H1 (cell line): ENCODE measurements at regions not wholly inside any gene's neighbourhood (a gene's known extent, or its start where the extent isn't known, plus 50 kb on each side); places are given as distances from the start of the nearest gene placed in this dataset.

ENCODE experiments used
- CTCF ChIA-PET: fragments of 300-600 bp; sonication (Branson Sonifier 250); formaldehyde crosslinking; loops from one replicate; lab custom pipeline; 2021; ENCODE audit not compliant: partially characterized antibody; lab: Charles Lee
- POLR2A ChIA-PET: fragments of 300-600 bp; sonication (Branson Sonifier 250); formaldehyde crosslinking; loops from one replicate; lab custom pipeline; 2021; ENCODE audit warnings: inconsistent platforms; ENCODE audit not compliant: partially characterized antibody; lab: Charles Lee
- DNase-seq, 2 experiments: peaks; one replicate each; pipeline versions ENCODE4 v3.0.0 to v3.0.0-alpha.2; 2010 to 2022; ENCODE audit warnings: low spot score in 2 of 2, low read depth in 1 of 2, mixed read lengths in 1 of 2
- FAIRE-seq: peaks from 2 replicates; lab custom pipeline; 2011; peaks lifted over from hg19 to GRCh38; lab: Jason Lieb, UNC
- H2AFZ ChIP-seq: 2 replicates; pipeline ENCODE4 v1.8.1; 2012; ENCODE audit warnings: low read length, inconsistent platforms
- H2AK5ac ChIP-seq: 2 replicates; pipeline ENCODE4 v1.6.1; 2013; ENCODE audit warnings: low read depth, low read length
- H2BK120ac ChIP-seq: replicated peaks from 2 replicates; pipeline ENCODE3; 2013; ENCODE audit warnings: low read depth, low read length, inconsistent platforms
- H2BK12ac ChIP-seq: 2 replicates; pipeline ENCODE4 v1.6.1; 2013; ENCODE audit warnings: low read depth, low read length
- H2BK15ac ChIP-seq: 2 replicates; pipeline ENCODE4 v1.6.1; 2013; ENCODE audit warnings: low read length
- H2BK20ac ChIP-seq: 2 replicates; pipeline ENCODE4 v1.6.1; 2013; ENCODE audit warnings: low read length
- H2BK5ac ChIP-seq: 2 replicates; pipeline ENCODE4 v1.6.1; 2013; ENCODE audit warnings: low read depth, low read length
- H3K14ac ChIP-seq: 2 replicates; pipeline ENCODE4 v1.6.1; 2013; ENCODE audit warnings: inconsistent platforms; ENCODE audit not compliant: insufficient read length
- H3K18ac ChIP-seq: 2 replicates; pipeline ENCODE4 v1.6.1; 2013; ENCODE audit warnings: low read length; ENCODE audit errors: extremely low read depth
- H3K23ac ChIP-seq: 2 replicates; pipeline ENCODE4 v1.6.1; 2013; ENCODE audit warnings: inconsistent platforms; ENCODE audit not compliant: insufficient read length
- H3K23me2 ChIP-seq: 2 replicates; pipeline ENCODE4 v1.6.1; 2013; ENCODE audit warnings: low read depth, low read length
- H3K27ac ChIP-seq: 2 replicates; pipeline ENCODE4 v1.6.1; 2011; ENCODE audit warnings: low read depth, low read length, inconsistent platforms
- H3K27me3 ChIP-seq, 4 experiments: replicated peaks in 1 of 4; 1 replicate in 1 of 4; 2 replicates in 3 of 4; pipeline versions ENCODE4 v1.6.1 to v1.8.1; 2011 to 2013; ENCODE audit warnings: low read length in 3 of 4, mild to moderate bottlenecking in 3 of 4, inconsistent platforms in 2 of 4, mixed read lengths in 2 of 4, moderate library complexity in 1 of 4; ENCODE audit not compliant: control insufficient read depth in 3 of 4, insufficient read depth in 3 of 4; ENCODE audit errors: extremely low read depth in 1 of 4
- H3K36me3 ChIP-seq, 4 experiments: 2 replicates each; pipeline versions ENCODE4 v1.6.1 to v1.8.1; 2011 to 2013; ENCODE audit warnings: mild to moderate bottlenecking in 4 of 4, low read length in 3 of 4, moderate library complexity in 2 of 4, control low read depth in 1 of 4, inconsistent platforms in 1 of 4; ENCODE audit not compliant: insufficient read depth in 4 of 4, control insufficient read depth in 2 of 4
- H3K4ac ChIP-seq: replicated peaks from 2 replicates; pipeline ENCODE3; 2013; ENCODE audit warnings: low read length, low read depth, mixed read lengths, inconsistent platforms; ENCODE audit not compliant: insufficient read length
- H3K4me1 ChIP-seq, 4 experiments: replicated peaks in 1 of 4; 1 replicate in 1 of 4; 2 replicates in 3 of 4; pipeline versions ENCODE4 v1.6.1 to v1.8.1; 2011 to 2013; ENCODE audit warnings: low read length in 3 of 4, inconsistent platforms in 2 of 4, mixed read lengths in 1 of 4; ENCODE audit not compliant: insufficient read depth in 4 of 4, control insufficient read depth in 3 of 4
- H3K4me2 ChIP-seq, 2 experiments: 2 replicates each; pipeline versions ENCODE4 v1.6.1 to v1.8.1; 2011 to 2013; ENCODE audit warnings: low read depth in 2 of 2, low read length in 2 of 2, control low read depth in 1 of 2, inconsistent platforms in 1 of 2, mild to moderate bottlenecking in 1 of 2; ENCODE audit not compliant: insufficient read depth in 1 of 2
- H3K4me3 ChIP-seq, 4 experiments: fragments of 200-600, 300-600 bp in 1 of 4; sonication (generic), shearing (Covaris generic), sonication (Bioruptor Twin) in 1 of 4; 2 replicates each; pipeline versions ENCODE4 v1.5.1 to v1.8.1; 2011 to 2016; ENCODE audit warnings: low read length in 4 of 4, low read depth in 3 of 4, control low read depth in 2 of 4, inconsistent platforms in 2 of 4, mild to moderate bottlenecking in 2 of 4, mixed read lengths in 1 of 4, moderate library complexity in 1 of 4; ENCODE audit not compliant: insufficient read depth in 2 of 4; ENCODE audit errors: extremely low read depth in 1 of 4
- H3K56ac ChIP-seq: replicated peaks from 2 replicates; pipeline ENCODE3; 2013; ENCODE audit warnings: low read depth, mild to moderate bottlenecking, mixed read lengths, low read length, inconsistent platforms; ENCODE audit not compliant: insufficient read length
- H3K79me1 ChIP-seq: 2 replicates; pipeline ENCODE4 v1.6.1; 2013; ENCODE audit warnings: low read depth, low read length, control low read depth
- H3K79me2 ChIP-seq, 2 experiments: 2 replicates each; pipeline versions ENCODE4 v1.6.1 to v1.8.1; 2012 to 2013; ENCODE audit warnings: low read length in 2 of 2, mild to moderate bottlenecking in 2 of 2, inconsistent platforms in 1 of 2; ENCODE audit not compliant: insufficient read depth in 2 of 2, control insufficient read depth in 1 of 2
- H3K9ac ChIP-seq, 4 experiments: replicated peaks in 1 of 4; 1 replicate in 1 of 4; 2 replicates in 3 of 4; pipeline versions ENCODE4 v1.6.1 to v1.8.1; 2011 to 2013; ENCODE audit warnings: low read depth in 3 of 4, low read length in 3 of 4, control low read depth in 2 of 4, mild to moderate bottlenecking in 2 of 4, moderate library complexity in 2 of 4, inconsistent platforms in 1 of 4; ENCODE audit errors: extremely low read depth in 1 of 4
- H3K9me3 ChIP-seq, 2 experiments: 2 replicates each; pipeline versions ENCODE4 v1.6.1 to v1.8.1; 2012 to 2013; ENCODE audit warnings: mild to moderate bottlenecking in 2 of 2, moderate library complexity in 2 of 2, control low read depth in 1 of 2, inconsistent platforms in 1 of 2, low read depth in 1 of 2, low read length in 1 of 2, mixed read lengths in 1 of 2; ENCODE audit not compliant: insufficient read depth in 2 of 2
- H4K20me1 ChIP-seq, 2 experiments: replicated peaks in 1 of 2; 2 replicates each; pipeline versions ENCODE3 to v1.8.1; 2011 to 2013; ENCODE audit warnings: inconsistent platforms in 2 of 2, low read length in 2 of 2, mild to moderate bottlenecking in 1 of 2; ENCODE audit not compliant: insufficient read depth in 2 of 2, control insufficient read depth in 1 of 2
- H4K5ac ChIP-seq: 2 replicates; pipeline ENCODE4 v1.6.1; 2013; ENCODE audit warnings: low read length, low read depth, mixed read lengths, inconsistent platforms; ENCODE audit not compliant: insufficient read length
- H4K8ac ChIP-seq: 2 replicates; pipeline ENCODE4 v1.8.0; 2013; ENCODE audit warnings: mild to moderate bottlenecking, moderate library complexity, low read length, inconsistent platforms; ENCODE audit not compliant: insufficient read depth; ENCODE audit errors: extremely low read depth
- H4K91ac ChIP-seq: replicated peaks from 2 replicates; pipeline ENCODE3; 2013; ENCODE audit warnings: low read length, mixed read lengths, inconsistent platforms; ENCODE audit not compliant: insufficient read length
- ASH2L ChIP-seq: fragments of 200-600, 300-600 bp; sonication (generic); IDR thresholded peaks from one replicate; pipeline ENCODE4 v1.7.1; 2017; ENCODE audit warnings: low read length
- ATF3 ChIP-seq: IDR thresholded peaks from 2 replicates; pipeline ENCODE4 v1.6.1; 2011; ENCODE audit warnings: low read depth, mild to moderate bottlenecking, low read length; ENCODE audit not compliant: insufficient read depth
- BACH1 ChIP-seq: IDR thresholded peaks from 2 replicates; pipeline ENCODE4 v1.6.1; 2012; ENCODE audit warnings: low read length, improper control_type of control experiment
- CTCF ChIP-seq, 3 experiments: IDR thresholded peaks; 1 replicate in 2 of 3; 2 replicates in 1 of 3; pipeline versions ENCODE4 v1.5.1 to v1.6.1; 2011; ENCODE audit warnings: low read length in 3 of 3, mild to moderate bottlenecking in 3 of 3, inconsistent platforms in 2 of 3, low read depth in 1 of 3, moderate library complexity in 1 of 3; ENCODE audit not compliant: insufficient read depth in 1 of 3; ENCODE audit errors: control extremely low read depth in 1 of 3
- EGR1 ChIP-seq: IDR thresholded peaks from 2 replicates; pipeline ENCODE4 v1.6.1; 2011; ENCODE audit warnings: low read depth, low read length, borderline replicate concordance
- EZH2 ChIP-seq: fragments of 200-600 bp; sonication (generic); IDR thresholded peaks from 2 replicates; pipeline ENCODE4 v1.7.1; 2012; ENCODE audit warnings: low read depth, mild to moderate bottlenecking, moderate library complexity, low read length, inconsistent platforms; ENCODE audit not compliant: severe bottlenecking
- HDAC6 ChIP-seq: IDR thresholded peaks from one replicate; pipeline ENCODE4 v1.7.1; 2012; ENCODE audit warnings: low read depth, mild to moderate bottlenecking, inconsistent platforms, low read length, moderate library complexity
- KDM1A ChIP-seq: fragments of 200-600, 300-600 bp; sonication (generic); IDR thresholded peaks from 2 replicates; pipeline ENCODE4 v1.7.1; 2016; ENCODE audit warnings: mild to moderate bottlenecking, low read length, borderline replicate concordance
- POU5F1 ChIP-seq: IDR thresholded peaks from 2 replicates; pipeline ENCODE4 v1.6.1; 2011; ENCODE audit warnings: low read depth, mild to moderate bottlenecking, low read length, moderate library complexity
- SP1 ChIP-seq: IDR thresholded peaks from 2 replicates; pipeline ENCODE4 v1.6.1; 2011; ENCODE audit warnings: low read depth, low read length
- USF2 ChIP-seq: IDR thresholded peaks from 2 replicates; pipeline ENCODE4 v1.6.1; 2011; ENCODE audit warnings: low read length, improper control_type of control experiment
- WGBS, 2 experiments: shearing (Covaris generic) in 1 of 2; methylation state at CpG; one replicate each; pipeline versions ENCODE4 v1.1.6 to v1.1.7; 2013 to 2015; ENCODE audit warnings: low lambda C conversion rate in 2 of 2, mixed read lengths in 2 of 2, inconsistent platforms in 1 of 2, low coverage in 1 of 2, missing lambda C conversion rate in 1 of 2; ENCODE audit not compliant: insufficient replicate concordance in 2 of 2, insufficient coverage in 1 of 2, insufficient read length in 1 of 2; ENCODE audit errors: extremely low coverage in 1 of 2, missing lambda C conversion rate in 1 of 2; 5-methylcytosine and 5-hydroxymethylcytosine counted together

GRCh38 chr3:35408882-35409281 lies 230.4 kb upstream of the ARPP21 start:
- Histone ChIP-seq H3K36me3 (no peaks in the 10 kb centered on the region), H3K4ac (no peak overlapping the region), H3K23ac (no peak overlapping the region), H3K27ac (no peak overlapping the region), H3K4me1 (no peaks in the 10 kb centered on the region), H2BK15ac (no peak overlapping the region), H4K20me1 (no peaks in the 10 kb centered on the region), H3K79me2 (no peaks in the 10 kb centered on the region), H4K91ac (no peak overlapping the region), H3K56ac (no peak overlapping the region), H3K79me1 (no peaks in the 10 kb centered on the region), H4K5ac (no peak overlapping the region), H3K18ac (no peak overlapping the region), H3K23me2 (no peaks in the 10 kb centered on the region), H2AFZ (no peak overlapping the region), H3K27me3 (peaks cover 0 to 1% (median 0%) of the 10 kb centered on the region in 4 experiments; a peak in 1 of 7 replicates), H3K9ac (no peak overlapping the region), H2BK5ac (no peak overlapping the region), H2BK20ac (no peak overlapping the region), H4K8ac (no peak overlapping the region), H3K4me2 (no peak overlapping the region), H2BK120ac (no peak overlapping the region), H2AK5ac (no peak overlapping the region), H3K4me3 (no peak overlapping the region), H3K9me3 (no peaks in the 10 kb centered on the region), H2BK12ac (no peak overlapping the region), H3K14ac (no peak overlapping the region)
- CTCF ChIA-PET, result no interaction called here
- 95% methylated on average over 1 of the region's 1 CpG; no CpG with 5 or more reads in 1 of the 2 experiments for whole genome bisulfite sequencing, 2 experiments
- no peak for DNase-seq
- no peak for FAIRE-seq
- POLR2A ChIA-PET, result no interaction called here
- TF ChIP-seq EZH2 (no peak), POU5F1 (no peak), ASH2L (no peak), EGR1 (no peak), USF2 (no peak), CTCF (IDR thresholded peaks at IDR 0.05; ENCODE audit: control extremely low read depth in 1 of 3, insufficient read depth in 1 of 3, low read depth in 1 of 3, low read length in 3 of 3) (no peak), KDM1A (no peak), BACH1 (no peak), SP1 (no peak), HDAC6 (no peak), ATF3 (no peak)
